Adrenal gland (tissue), 9 donors: ENCODE measurements at regions not wholly inside any gene's neighbourhood (a gene's known extent, or its start where the extent isn't known, plus 50 kb on each side); places are given as distances from the start of the nearest gene placed in this dataset.

Experiments used
- DNase-seq, 7 donors: peaks; one replicate each; pipeline ENCODE4 v3.0.0-alpha.2; 2019 to 2020
- H3K27ac ChIP-seq, 5 donors: fragments of 200-600 bp; sonication (generic) in 4 of 5; 1 replicate in 3 of 5; 2 replicates in 2 of 5; pipeline versions ENCODE4 v1.5.1 to v1.8.0; 2016 to 2020; ENCODE audit warnings: mild to moderate bottlenecking in 1 of 5
- H3K27me3 ChIP-seq: fragments of 200-600 bp; 2 replicates; pipeline ENCODE4 v1.8.0; 2021
- H3K36me3 ChIP-seq, 2 donors: fragments of 200-600 bp; replicated peaks in 1 of 2; 1 replicate in 1 of 2; 2 replicates in 1 of 2; pipeline versions ENCODE4 v1.5.1 to v1.8.0; 2018 to 2022
- H3K4me1 ChIP-seq, 2 donors: fragments of 200-600 bp; replicated peaks in 1 of 2; 1 replicate in 1 of 2; 2 replicates in 1 of 2; pipeline versions ENCODE4 v1.5.1 to v1.8.0; 2018 to 2021
- H3K4me3 ChIP-seq, 4 donors: fragments of 200-600 bp; sonication (generic) in 3 of 4; one replicate each; pipeline ENCODE4 v1.5.1; 2016 to 2018
- H3K9me3 ChIP-seq, 3 donors: fragments of 200-600 bp; sonication (generic) in 1 of 3; replicated peaks in 1 of 3; 1 replicate in 2 of 3; 2 replicates in 1 of 3; pipeline versions ENCODE4 v1.5.1 to v1.8.0; 2016 to 2021
- CTCF ChIP-seq, 6 experiments: fragments of 450-650 bp in 4 of 6; fragments of 200-600 bp in 2 of 6; sonication (generic) in 1 of 6; IDR thresholded peaks; 1 replicate in 5 of 6; 2 replicates in 1 of 6; pipeline versions ENCODE4 v1.5.1 to v1.8.0; 2016 to 2021; ENCODE audit warnings: antibody characterized with exemption in 6 of 6, mild to moderate bottlenecking in 2 of 6, moderate library complexity in 1 of 6
- POLR2A ChIP-seq, 2 donors: fragments of 450-650 bp; IDR thresholded peaks; one replicate each; pipeline ENCODE4 v1.6.1; 2017; ENCODE audit warnings: antibody characterized with exemption in 2 of 2, mild to moderate bottlenecking in 2 of 2, moderate library complexity in 1 of 2
- WGBS, 4 donors: extraction: QIAGEN DNeasy Blood & Tissue Kit in 2 of 4; methylation state at CpG; one replicate each; pipeline versions ENCODE4 v1.1.5 to v1.1.7; 2013 to 2017; 5-methylcytosine and 5-hydroxymethylcytosine counted together
- intact Hi-C, 2 donors: fragments of 100-400 bp; cut with DNase I; formaldehyde crosslinking; loops; one replicate each; pipeline versions ENCODE4 v1.14.1 to v1.15.0; 2022 to 2023
- donor health status: healthy with polysubstance abuse.
- donor health status: Bipolar disorder and iron deficiency.
- donor health status: DM: yes; HTN: yes; CAD: no.
- donor health status: DM: no; HTN: no; CAD: no.
- donor health status: DM: no; HTN: no; CAD: no.

GRCh38 chr7:31211281-31211680 lies 129.2 kb downstream of the NEUROD6 start:
- H3K27ac ChIP-seq = no peak overlapping the region
- H3K4me3 ChIP-seq = no peak overlapping the region
- H3K4me1 ChIP-seq = no peaks in the 10 kb centered on the region
- TF ChIP-seq POLR2A (IDR thresholded peaks at IDR 0.05) = no peak
- no peak for DNase-seq
- peaks cover 3% of the 10 kb centered on the region for H3K27me3 ChIP-seq
- 80 to 83% (median 82%) methylated on average over 1 of the region's 1 CpG for WGBS, 4 donors
- intact Hi-C loops = no loop called here
- no peaks in the 10 kb centered on the region for H3K9me3 ChIP-seq
- no peaks in the 10 kb centered on the region for H3K36me3 ChIP-seq

GRCh38 chr7:31204071-31204470 lies 136.5 kb downstream of the NEUROD6 start:
- intact Hi-C loops = no loop called here
- TF ChIP-seq POLR2A (IDR thresholded peaks at IDR 0.05) (no peak), CTCF (IDR thresholded peaks at IDR 0.05) (no peak)
- H3K9me3 ChIP-seq = no peaks in the 10 kb centered on the region
- H3K27ac ChIP-seq = no peak overlapping the region
- no peaks in the 10 kb centered on the region for H3K36me3 ChIP-seq
- no peaks in the 10 kb centered on the region for H3K27me3 ChIP-seq
- DNase-seq = no peak
- 28 to 41% (median 37%) methylated on average over 2 of the region's 2 CpGs for WGBS, 4 donors
- no peaks in the 10 kb centered on the region for H3K4me1 ChIP-seq
- no peak overlapping the region for H3K4me3 ChIP-seq

GRCh38 chr7:31203551-31203950 lies 137.0 kb downstream of the NEUROD6 start:
- DNase-seq = no peak
- WGBS, 4 donors = 46 to 61% (median 53%) methylated on average over 2 of the region's 2 CpGs
- intact Hi-C loops = no loop called here

GRCh38 chr7:31202801-31203200 lies 137.7 kb downstream of the NEUROD6 start:
- Histone ChIP-seq H3K4me3 (no peak overlapping the region), H3K27me3 (no peaks in the 10 kb centered on the region), H3K4me1 (no peaks in the 10 kb centered on the region), H3K27ac (no peak overlapping the region), H3K36me3 (no peaks in the 10 kb centered on the region), H3K9me3 (no peaks in the 10 kb centered on the region)
- TF ChIP-seq CTCF (IDR thresholded peaks at IDR 0.05) (no peak), POLR2A (IDR thresholded peaks at IDR 0.05) (no peak)
- no peak for DNase-seq
- intact Hi-C loops = no loop called here
- WGBS, 4 donors = 79 to 82% (median 80%) methylated on average over 6 of the region's 6 CpGs

More at GRCh38 chr7:31203551-31203950, 137.0 kb downstream of the NEUROD6 start:
- Histone ChIP-seq H3K4me1 (no peaks in the 10 kb centered on the region), H3K36me3 (no peaks in the 10 kb centered on the region), H3K27ac (no peak overlapping the region), H3K27me3 (no peaks in the 10 kb centered on the region), H3K9me3 (no peaks in the 10 kb centered on the region), H3K4me3 (no peak overlapping the region)
- TF ChIP-seq POLR2A (IDR thresholded peaks at IDR 0.05) (no peak), CTCF (IDR thresholded peaks at IDR 0.05) (no peak)

GRCh38 chr7:31192986-31193385 lies 140.9 kb downstream of the ADCYAP1R1 start:
- Histone ChIP-seq H3K9me3 (no peaks in the 10 kb centered on the region), H3K36me3 (no peaks in the 10 kb centered on the region), H3K27me3 (peaks cover 3% of the 10 kb centered on the region), H3K4me1 (no peaks in the 10 kb centered on the region), H3K4me3 (no peak overlapping the region), H3K27ac (no peak overlapping the region)
- 3 to 13% (median 3%) methylated on average over 4 to 27 of the region's 27 CpGs for WGBS, 4 donors
- intact Hi-C loops = no loop called here
- TF ChIP-seq CTCF (IDR thresholded peaks at IDR 0.05) (peak; percentile 33 to 62 (median 46)), POLR2A (IDR thresholded peaks at IDR 0.05) (no peak)
- peak; percentile 41 to 70 (median 54) for DNase-seq
